ENCODE measurements at regions not wholly inside any gene's neighbourhood (a gene's known extent, or its start where the extent isn't known, plus 50 kb on each side); places are given as distances from the start of the nearest gene placed in this dataset.

- ATAC-seq (no peak), DNase-seq (no peak)
- no peak overlapping the region for H3K4me3 Mint-ChIP-seq
- H3K27ac Mint-ChIP-seq: no peak overlapping the region
- no peaks in the 10 kb centered on the region for H3K4me1 Mint-ChIP-seq
- no peaks in the 10 kb centered on the region for H3K9me3 ChIP-seq (ENCODE audit: control insufficient read depth, low read length, poor library complexity, severe bottlenecking)
- H3K36me3 Mint-ChIP-seq (ENCODE audit: low read depth): no peaks in the 10 kb centered on the region
- peaks cover 46% of the 10 kb centered on the region for H3K27me3 Mint-ChIP-seq
These were observed 97.1 kb downstream of the JCAD start for GRCh38 chr10:29962166-29962850.

DNA sequence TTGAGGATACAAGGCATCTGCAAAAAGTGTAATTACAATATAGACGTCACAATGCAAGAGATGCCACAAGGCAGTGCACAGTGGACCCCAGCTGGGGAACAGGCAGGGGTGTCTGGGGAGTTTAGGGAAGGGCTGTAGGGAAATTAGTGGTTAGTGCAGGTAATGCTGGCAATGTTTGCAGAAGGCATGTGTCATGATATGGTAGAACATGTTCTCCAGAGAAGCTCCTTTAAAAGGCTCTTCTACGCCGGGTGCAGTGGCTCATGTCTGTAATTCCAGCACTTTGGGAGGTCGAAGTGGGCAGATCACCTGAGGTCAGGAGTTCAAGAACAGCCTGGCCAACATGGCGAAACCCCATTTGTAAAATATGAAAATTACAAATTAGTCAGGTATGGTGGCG, 98.0 kb downstream of the JCAD start:
- Mint-ChIP-seq H3K4me3 (no peak overlapping the region), H3K27me3 (peaks cover 46% of the 10 kb centered on the region), H3K36me3 (ENCODE audit: low read depth) (no peaks in the 10 kb centered on the region), H3K4me1 (no peaks in the 10 kb centered on the region), H3K27ac (no peak overlapping the region)
- ATAC-seq: no peak
- no peaks in the 10 kb centered on the region for H3K9me3 ChIP-seq (ENCODE audit: control insufficient read depth, low read length, poor library complexity, severe bottlenecking)
- DNase-seq: no peak

GRCh38 chr10:29960261-29960660, 99.1 kb downstream of the JCAD start:
- H3K9me3 ChIP-seq (ENCODE audit: control insufficient read depth, low read length, poor library complexity, severe bottlenecking): no peaks in the 10 kb centered on the region
- Mint-ChIP-seq H3K27me3 (peaks cover 50% of the 10 kb centered on the region), H3K4me3 (no peak overlapping the region), H3K27ac (no peak overlapping the region), H3K36me3 (ENCODE audit: low read depth) (no peaks in the 10 kb centered on the region), H3K4me1 (no peaks in the 10 kb centered on the region)
- ATAC-seq: no peak
- DNase-seq: no peak

GRCh38 chr10:29959586-29959985, 99.8 kb downstream of the JCAD start:
- Mint-ChIP-seq H3K4me1 (no peaks in the 10 kb centered on the region), H3K27me3 (peaks cover 49% of the 10 kb centered on the region), H3K4me3 (no peak overlapping the region), H3K36me3 (ENCODE audit: low read depth) (no peaks in the 10 kb centered on the region), H3K27ac (no peak overlapping the region)
- H3K9me3 ChIP-seq (ENCODE audit: control insufficient read depth, low read length, poor library complexity, severe bottlenecking): no peaks in the 10 kb centered on the region
- ATAC-seq: no peak
- DNase-seq: no peak

- Mint-ChIP-seq H3K4me3 (no peak overlapping the region), H3K27me3 (peaks cover 41% of the 10 kb centered on the region), H3K36me3 (ENCODE audit: low read depth) (no peaks in the 10 kb centered on the region), H3K27ac (no peak overlapping the region), H3K4me1 (no peaks in the 10 kb centered on the region)
- no peak for ATAC-seq
- no peak for DNase-seq
- no peaks in the 10 kb centered on the region for H3K9me3 ChIP-seq (ENCODE audit: control insufficient read depth, low read length, poor library complexity, severe bottlenecking)
These were observed 100.9 kb downstream of the JCAD start for GRCh38 chr10:29958440-29958839.

DNA sequence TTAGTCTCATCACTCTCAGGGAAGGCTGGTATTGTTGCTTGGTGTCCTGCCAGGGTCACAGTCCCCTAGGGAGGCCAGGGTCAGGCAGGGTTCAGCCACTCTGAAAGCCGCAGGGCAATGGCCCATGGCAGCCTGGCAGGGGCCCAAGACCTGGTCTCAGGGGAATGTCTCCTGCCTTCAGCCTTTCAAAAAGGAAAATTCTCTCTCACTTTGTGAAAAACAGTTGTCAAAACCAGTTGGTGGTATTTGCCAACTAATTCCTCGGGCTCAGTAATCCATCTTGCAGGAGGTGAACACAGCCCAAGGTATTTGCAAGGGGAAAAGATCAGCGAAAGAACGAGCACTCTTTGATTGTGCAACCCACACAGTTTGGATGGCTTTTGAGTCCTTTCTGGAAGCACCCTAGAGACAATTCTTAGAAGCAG, 101.5 kb downstream of the JCAD start:
- no peaks in the 10 kb centered on the region for H3K36me3 Mint-ChIP-seq (ENCODE audit: low read depth)

GRCh38 chr10:29957236-29957635, 102.2 kb downstream of the JCAD start:
- no peak for ATAC-seq
- Mint-ChIP-seq H3K27me3 (peaks cover 39% of the 10 kb centered on the region), H3K4me1 (no peaks in the 10 kb centered on the region)

More for the DNA sequence above, 101.5 kb downstream of the JCAD start:
- H3K4me3 Mint-ChIP-seq: no peak overlapping the region
- ATAC-seq (no peak), DNase-seq (no peak)
- H3K27me3 Mint-ChIP-seq: peaks cover 36% of the 10 kb centered on the region
- no peak overlapping the region for H3K27ac Mint-ChIP-seq
- no peaks in the 10 kb centered on the region for H3K4me1 Mint-ChIP-seq
- no peaks in the 10 kb centered on the region for H3K9me3 ChIP-seq (ENCODE audit: control insufficient read depth, low read length, poor library complexity, severe bottlenecking)

DNA sequence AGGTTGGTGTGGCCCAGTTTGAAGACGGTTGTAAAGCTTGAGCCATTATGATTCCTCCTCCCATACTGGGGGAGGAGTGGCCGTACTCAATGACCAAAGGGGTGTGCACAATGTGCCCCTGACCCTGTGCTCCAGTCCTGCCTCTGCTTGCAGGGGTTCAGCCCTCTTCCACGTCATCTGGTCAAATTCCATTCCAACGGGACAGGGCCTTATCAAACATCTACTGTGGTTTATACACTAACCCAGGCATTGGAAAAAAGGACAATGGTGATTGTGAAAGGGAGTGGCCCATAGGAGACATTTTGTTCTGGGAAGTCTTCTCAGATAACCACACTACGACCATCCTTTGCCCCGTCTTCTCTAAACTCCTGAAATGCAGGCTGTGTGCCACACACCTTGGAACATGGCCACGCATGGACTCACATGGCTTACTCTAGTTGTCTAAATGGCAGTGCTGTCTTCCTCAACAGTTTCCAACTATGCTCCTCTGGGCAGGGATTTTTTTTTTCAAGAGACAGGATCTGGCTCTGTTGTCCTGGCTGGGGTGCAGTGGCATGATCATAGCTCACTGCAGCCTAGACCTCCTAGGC, 103.0 kb downstream of the JCAD start:
- DNase-seq (no peak), ATAC-seq (no peak)
- Mint-ChIP-seq H3K27me3 (peaks cover 39% of the 10 kb centered on the region), H3K27ac (no peak overlapping the region), H3K4me1 (no peaks in the 10 kb centered on the region), H3K36me3 (ENCODE audit: low read depth) (no peaks in the 10 kb centered on the region), H3K4me3 (no peak overlapping the region)
- H3K9me3 ChIP-seq (ENCODE audit: control insufficient read depth, low read length, poor library complexity, severe bottlenecking): no peaks in the 10 kb centered on the region

More at GRCh38 chr10:29957236-29957635, 102.2 kb downstream of the JCAD start:
- no peaks in the 10 kb centered on the region for H3K9me3 ChIP-seq (ENCODE audit: control insufficient read depth, low read length, poor library complexity, severe bottlenecking)
- Mint-ChIP-seq H3K36me3 (ENCODE audit: low read depth) (no peaks in the 10 kb centered on the region), H3K4me3 (no peak overlapping the region), H3K27ac (no peak overlapping the region)
- no peak for DNase-seq

GRCh38 chr10:29955329-29955935, 104.0 kb downstream of the JCAD start:
- H3K4me1 Mint-ChIP-seq: no peaks in the 10 kb centered on the region
- H3K27me3 Mint-ChIP-seq: peaks cover 29% of the 10 kb centered on the region

DNA sequence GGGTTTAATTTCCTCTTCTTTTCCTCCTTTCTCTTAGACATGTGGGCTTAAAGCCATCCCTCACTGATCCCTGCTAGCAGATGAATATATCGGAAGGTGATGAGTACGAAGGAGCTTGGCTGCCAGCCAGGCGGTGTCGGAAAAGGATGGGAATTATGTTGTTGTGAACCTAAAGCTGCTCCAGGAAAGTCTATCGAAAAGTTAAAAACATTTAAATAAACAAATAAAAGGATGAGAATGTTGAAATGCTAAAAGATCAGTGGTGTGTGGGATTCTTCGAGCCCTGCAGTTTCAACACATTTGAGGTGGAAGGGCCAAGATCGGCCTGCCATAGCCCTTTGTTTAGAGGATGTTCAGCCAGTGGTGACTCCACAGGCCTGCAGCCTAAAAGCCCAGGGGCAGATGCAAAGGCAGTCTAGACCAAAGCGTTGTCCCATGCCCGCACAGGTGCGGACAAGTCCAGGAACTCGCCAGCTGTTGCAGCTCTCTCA, 107.9 kb downstream of the JCAD start:
- Mint-ChIP-seq H3K4me3 (no peak overlapping the region), H3K36me3 (ENCODE audit: low read depth) (no peaks in the 10 kb centered on the region), H3K27ac (no peak overlapping the region), H3K4me1 (no peaks in the 10 kb centered on the region), H3K27me3 (peaks cover 10% of the 10 kb centered on the region)
- DNase-seq (no peak), ATAC-seq (no peak)
- H3K9me3 ChIP-seq (ENCODE audit: control insufficient read depth, low read length, poor library complexity, severe bottlenecking): no peaks in the 10 kb centered on the region

More at GRCh38 chr10:29955329-29955935, 104.0 kb downstream of the JCAD start:
- no peak for ATAC-seq
- H3K9me3 ChIP-seq (ENCODE audit: control insufficient read depth, low read length, poor library complexity, severe bottlenecking): no peaks in the 10 kb centered on the region
- Mint-ChIP-seq H3K4me3 (no peak overlapping the region), H3K36me3 (ENCODE audit: low read depth) (no peaks in the 10 kb centered on the region), H3K27ac (no peak overlapping the region)
- DNase-seq: no peak

DNA sequence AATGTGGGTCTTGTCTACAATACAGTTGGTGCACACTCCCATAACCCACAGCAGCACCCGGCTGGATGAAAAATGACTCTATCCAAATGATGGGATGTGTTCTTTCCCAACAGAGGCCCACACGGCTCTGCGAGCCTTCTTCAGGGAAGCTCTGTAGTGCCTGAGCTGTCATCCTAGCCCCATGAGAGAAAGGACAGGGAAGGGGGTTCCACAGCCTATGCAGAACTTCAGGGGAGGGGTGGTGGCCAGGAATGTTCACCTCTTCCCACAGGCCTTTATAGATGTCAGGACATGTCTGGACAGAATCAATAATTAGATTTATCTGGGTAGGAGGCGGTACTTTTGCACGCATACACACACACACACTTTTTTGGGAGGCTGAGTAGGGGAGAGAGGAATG, 109.0 kb downstream of the JCAD start:
- H3K9me3 ChIP-seq (ENCODE audit: control insufficient read depth, low read length, poor library complexity, severe bottlenecking): no peaks in the 10 kb centered on the region
- ATAC-seq (no peak), DNase-seq (no peak)
- Mint-ChIP-seq H3K4me1 (no peaks in the 10 kb centered on the region), H3K36me3 (ENCODE audit: low read depth) (no peaks in the 10 kb centered on the region), H3K27me3 (peaks cover 7% of the 10 kb centered on the region), H3K27ac (no peak overlapping the region), H3K4me3 (no peak overlapping the region)

- no peak for ATAC-seq
- H3K36me3 Mint-ChIP-seq (ENCODE audit: low read depth): no peaks in the 10 kb centered on the region
- H3K4me3 Mint-ChIP-seq: no peak overlapping the region
- no peak for DNase-seq
- peaks cover 8% of the 10 kb centered on the region for H3K27me3 Mint-ChIP-seq
- H3K4me1 Mint-ChIP-seq: no peaks in the 10 kb centered on the region
- H3K27ac Mint-ChIP-seq: no peak overlapping the region
- no peaks in the 10 kb centered on the region for H3K9me3 ChIP-seq (ENCODE audit: control insufficient read depth, low read length, poor library complexity, severe bottlenecking)
These were observed 109.9 kb downstream of the JCAD start for GRCh38 chr10:29949411-29950011.

DNA sequence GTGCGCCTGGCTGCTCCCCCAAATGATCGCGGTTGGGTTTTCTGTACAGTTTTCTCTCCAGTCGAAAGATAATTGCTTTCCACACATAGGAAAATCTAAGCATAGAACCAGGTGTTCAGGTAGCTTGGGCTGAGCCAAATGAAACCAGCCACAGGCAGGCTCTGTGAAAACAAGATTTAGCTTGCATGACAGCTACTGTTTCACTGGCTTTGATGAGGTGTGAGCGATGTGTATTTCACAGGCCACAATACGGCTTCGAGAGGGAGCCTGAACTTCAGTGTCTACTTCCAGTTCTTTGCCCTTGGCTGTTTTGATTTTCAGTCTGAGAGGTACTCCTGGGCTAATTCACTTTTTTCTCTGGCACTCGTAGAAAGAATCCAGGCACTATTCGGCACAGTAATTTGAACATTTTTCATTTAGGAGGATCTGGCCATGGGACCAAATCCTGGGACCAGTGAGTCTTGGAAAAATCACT, 110.5 kb downstream of the JCAD start:
- H3K9me3 ChIP-seq (ENCODE audit: control insufficient read depth, low read length, poor library complexity, severe bottlenecking): no peaks in the 10 kb centered on the region
- Mint-ChIP-seq H3K27ac (no peak overlapping the region), H3K4me1 (no peaks in the 10 kb centered on the region), H3K27me3 (peaks cover 12% of the 10 kb centered on the region), H3K36me3 (ENCODE audit: low read depth) (no peaks in the 10 kb centered on the region), H3K4me3 (no peak overlapping the region)
- DNase-seq: no peak
- no peak for ATAC-seq

Data from T-helper 17 cell (primary cell).